BLaER1 (cell line): ENCODE measurements at regions not wholly inside any gene's neighbourhood (a gene's known extent, or its start where the extent isn't known, plus 50 kb on each side); places are given as distances from the start of the nearest gene placed in this dataset.
"Not testable (repeated sequence)": the region's sequence is repeated elsewhere in the genome, so short reads cannot be mapped to it uniquely, and the experiment has no call there.

Experiments used
- H3K27ac ChIP-seq: shearing (Covaris generic); formaldehyde crosslinking; 2 replicates; pipeline ENCODE4 v1.8.1; 2022
- H3K27me3 ChIP-seq: shearing (Covaris generic); formaldehyde crosslinking; 2 replicates; pipeline ENCODE4 v1.8.1; 2022
- H3K36me3 ChIP-seq: shearing (Covaris generic); formaldehyde crosslinking; 2 replicates; pipeline ENCODE4 v1.8.1; 2022
- H3K4me1 ChIP-seq: shearing (Covaris generic); formaldehyde crosslinking; 2 replicates; pipeline ENCODE4 v1.8.1; 2022
- H3K4me2 ChIP-seq: shearing (Covaris generic); formaldehyde crosslinking; 2 replicates; pipeline ENCODE4 v1.8.1; 2022
- H3K4me3 ChIP-seq: shearing (Covaris generic); formaldehyde crosslinking; 2 replicates; pipeline ENCODE4 v1.8.1; 2022
- H3K9ac ChIP-seq: shearing (Covaris generic); formaldehyde crosslinking; 2 replicates; pipeline ENCODE4 v1.8.1; 2022
- H3K9me3 ChIP-seq: shearing (Covaris generic); formaldehyde crosslinking; 2 replicates; pipeline ENCODE4 v1.8.1; 2022
- H4K20me1 ChIP-seq: shearing (Covaris generic); formaldehyde crosslinking; 2 replicates; pipeline ENCODE4 v1.8.1; 2022
- Cebpa-rat ChIP-seq: shearing (Covaris generic); IDR thresholded peaks from 2 replicates; pipeline ENCODE4 v1.8.1; 2022

GRCh38 chr10:65660006-65660405 is 1265.8 kb upstream of the LRRTM3 start:
- Histone ChIP-seq H3K27me3 (no peaks in the 10 kb centered on the region), H3K9me3 (no peaks in the 10 kb centered on the region), H3K4me2 (no peak overlapping the region), H3K27ac (no peak overlapping the region), H3K36me3 (no peaks in the 10 kb centered on the region), H4K20me1 (no peaks in the 10 kb centered on the region), H3K4me3 (no peak overlapping the region), H3K4me1 (no peaks in the 10 kb centered on the region), H3K9ac (no peak overlapping the region)
- no peak for TF ChIP-seq Cebpa-rat

- Histone ChIP-seq H3K9ac (no peak overlapping the region), H3K4me1 (no peaks in the 10 kb centered on the region), H3K27ac (no peak overlapping the region), H4K20me1 (no peaks in the 10 kb centered on the region), H3K36me3 (no peaks in the 10 kb centered on the region), H3K4me2 (no peak overlapping the region), H3K4me3 (no peak overlapping the region), H3K27me3 (no peaks in the 10 kb centered on the region), H3K9me3 (no peaks in the 10 kb centered on the region)
- no peak for TF ChIP-seq Cebpa-rat
Measured at GRCh38 chr10:65670087-65670486, 1255.7 kb upstream of the LRRTM3 start.

- not testable (repeated sequence) for H3K4me3 ChIP-seq, H3K4me2 ChIP-seq, H4K20me1 ChIP-seq, H3K36me3 ChIP-seq, H3K27ac ChIP-seq, H3K9me3 ChIP-seq, H3K9ac ChIP-seq, H3K27me3 ChIP-seq, H3K4me1 ChIP-seq
Measured at GRCh38 chr10:65670596-65670995, 1255.2 kb upstream of the LRRTM3 start.

- H3K9me3 ChIP-seq: no peaks in the 10 kb centered on the region
Measured at GRCh38 chr10:65675236-65675635, 1250.6 kb upstream of the LRRTM3 start.

GRCh38 chr10:65684896-65685295 is 1240.9 kb upstream of the LRRTM3 start:
- Histone ChIP-seq H3K4me1 (no peaks in the 10 kb centered on the region), H3K27me3 (no peaks in the 10 kb centered on the region), H3K4me2 (no peak overlapping the region), H3K9ac (no peak overlapping the region), H4K20me1 (no peaks in the 10 kb centered on the region), H3K4me3 (no peak overlapping the region), H3K36me3 (no peaks in the 10 kb centered on the region), H3K9me3 (no peaks in the 10 kb centered on the region), H3K27ac (no peak overlapping the region)
- no peak for TF ChIP-seq Cebpa-rat

More at GRCh38 chr10:65675236-65675635, 1250.6 kb upstream of the LRRTM3 start:
- Histone ChIP-seq H3K36me3 (no peaks in the 10 kb centered on the region), H3K4me1 (no peaks in the 10 kb centered on the region), H4K20me1 (no peaks in the 10 kb centered on the region), H3K4me2 (no peak overlapping the region), H3K27ac (no peak overlapping the region), H3K27me3 (no peaks in the 10 kb centered on the region), H3K4me3 (no peak overlapping the region), H3K9ac (no peak overlapping the region)
- no peak for TF ChIP-seq Cebpa-rat

GRCh38 chr10:65701168-65701776 is 1224.6 kb upstream of the LRRTM3 start:
- no peak for TF ChIP-seq Cebpa-rat
- Histone ChIP-seq H3K4me1 (no peaks in the 10 kb centered on the region), H3K9me3 (no peaks in the 10 kb centered on the region), H3K9ac (no peak overlapping the region), H3K27me3 (no peaks in the 10 kb centered on the region), H4K20me1 (no peaks in the 10 kb centered on the region), H3K27ac (no peak overlapping the region), H3K36me3 (no peaks in the 10 kb centered on the region), H3K4me2 (no peak overlapping the region), H3K4me3 (no peak overlapping the region)

GRCh38 chr10:65708057-65708456 is 1217.8 kb upstream of the LRRTM3 start:
- H3K27me3 ChIP-seq: no peaks in the 10 kb centered on the region
- H3K4me3 ChIP-seq: no peak overlapping the region
- no peak overlapping the region for H3K9ac ChIP-seq
- no peak overlapping the region for H3K27ac ChIP-seq
- H3K9me3 ChIP-seq: no peaks in the 10 kb centered on the region
- no peaks in the 10 kb centered on the region for H3K36me3 ChIP-seq
- H3K4me1 ChIP-seq: no peaks in the 10 kb centered on the region
- no peak for TF ChIP-seq Cebpa-rat
- H3K4me2 ChIP-seq: no peak overlapping the region
- H4K20me1 ChIP-seq: no peaks in the 10 kb centered on the region

- no peak overlapping the region for H3K27ac ChIP-seq
- no peaks in the 10 kb centered on the region for H3K36me3 ChIP-seq
- H3K4me3 ChIP-seq: no peak overlapping the region
- H3K27me3 ChIP-seq: no peaks in the 10 kb centered on the region
- no peak overlapping the region for H3K4me2 ChIP-seq
- no peak overlapping the region for H3K9ac ChIP-seq
- H3K9me3 ChIP-seq: no peaks in the 10 kb centered on the region
- H4K20me1 ChIP-seq: no peaks in the 10 kb centered on the region
- no peaks in the 10 kb centered on the region for H3K4me1 ChIP-seq
- TF ChIP-seq Cebpa-rat: no peak
Measured at GRCh38 chr10:65710306-65710705, 1215.5 kb upstream of the LRRTM3 start.

- Histone ChIP-seq H3K4me1 (no peaks in the 10 kb centered on the region), H4K20me1 (no peaks in the 10 kb centered on the region), H3K9ac (no peak overlapping the region), H3K4me2 (no peak overlapping the region), H3K9me3 (no peaks in the 10 kb centered on the region), H3K27me3 (no peaks in the 10 kb centered on the region), H3K27ac (no peak overlapping the region), H3K36me3 (no peaks in the 10 kb centered on the region), H3K4me3 (no peak overlapping the region)
- TF ChIP-seq Cebpa-rat: no peak
Measured at GRCh38 chr10:65719790-65720189, 1206.0 kb upstream of the LRRTM3 start.

GRCh38 chr10:65720901-65721300 is 1204.9 kb upstream of the LRRTM3 start:
- Histone ChIP-seq H3K4me2 (no peak overlapping the region), H3K4me1 (no peaks in the 10 kb centered on the region), H3K27me3 (no peaks in the 10 kb centered on the region), H3K9me3 (no peaks in the 10 kb centered on the region), H4K20me1 (no peaks in the 10 kb centered on the region), H3K36me3 (no peaks in the 10 kb centered on the region), H3K4me3 (no peak overlapping the region), H3K9ac (no peak overlapping the region), H3K27ac (no peak overlapping the region)
- no peak for TF ChIP-seq Cebpa-rat

- Histone ChIP-seq H3K27me3 (no peaks in the 10 kb centered on the region), H3K4me3 (no peak overlapping the region), H3K4me2 (no peak overlapping the region), H3K4me1 (no peaks in the 10 kb centered on the region), H3K36me3 (no peaks in the 10 kb centered on the region), H3K9ac (no peak overlapping the region), H4K20me1 (no peaks in the 10 kb centered on the region), H3K9me3 (no peaks in the 10 kb centered on the region), H3K27ac (no peak overlapping the region)
- TF ChIP-seq Cebpa-rat: no peak
Measured at GRCh38 chr10:65723525-65723924, 1202.3 kb upstream of the LRRTM3 start.
